ENCODE measurements at regions not wholly inside any gene's neighbourhood (a gene's known extent, or its start where the extent isn't known, plus 50 kb on each side); places are given as distances from the start of the nearest gene placed in this dataset.

DNA sequence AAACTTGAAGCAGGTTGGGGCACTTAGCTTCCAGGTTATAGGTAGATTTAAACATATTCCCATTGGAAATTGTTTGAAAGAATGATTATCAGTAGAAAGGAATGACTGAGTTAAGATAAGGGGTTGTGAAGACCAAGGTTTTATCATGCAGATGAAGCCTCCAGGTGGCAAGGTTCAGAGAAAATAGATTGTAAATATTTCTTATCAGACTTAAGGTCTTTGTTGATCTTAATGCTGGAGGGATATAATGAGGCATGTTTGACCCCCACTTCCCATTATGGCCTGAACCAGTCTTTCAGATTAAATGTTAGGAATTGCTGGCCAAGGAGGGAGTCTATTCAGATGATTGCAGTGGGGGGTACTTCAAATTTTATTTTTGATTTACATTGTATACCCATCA lies 1486.5 kb upstream of the PRR20A start:
- TF ChIP-seq ZFP3 (CRISPR knock-in tag; IDR thresholded peaks at IDR 0.05) (no peak), CSDC2 (CRISPR knock-in tag; IDR thresholded peaks at IDR 0.05) (no peak), POU6F1 (CRISPR knock-in tag; IDR thresholded peaks at IDR 0.05; ENCODE audit: borderline replicate concordance, low read depth) (no peak), ARNTL (CRISPR knock-in tag; IDR thresholded peaks at IDR 0.05; ENCODE audit: borderline replicate concordance, low read depth) (no peak), OSR1 (CRISPR knock-in tag; IDR thresholded peaks at IDR 0.05) (no peak), ZNF8 (CRISPR knock-in tag; IDR thresholded peaks at IDR 0.05) (no peak), ZNF70 (CRISPR knock-in tag; IDR thresholded peaks at IDR 0.05) (no peak), RARB (CRISPR knock-in tag; IDR thresholded peaks at IDR 0.05) (no peak), ZNF565 (CRISPR knock-in tag; conservative IDR thresholded peaks at IDR 0.05; ENCODE audit: low read depth) (no peak), PPARA (CRISPR knock-in tag; IDR thresholded peaks at IDR 0.05; ENCODE audit: borderline replicate concordance) (no peak), TOX (CRISPR knock-in tag; IDR thresholded peaks at IDR 0.05; ENCODE audit: borderline replicate concordance) (no peak), ZFP30 (CRISPR knock-in tag; IDR thresholded peaks at IDR 0.05) (no peak), ISL1 (CRISPR knock-in tag; IDR thresholded peaks at IDR 0.05) (no peak)
